ENCODE measurements at regions not wholly inside any gene's neighbourhood (a gene's known extent, or its start where the extent isn't known, plus 50 kb on each side); places are given as distances from the start of the nearest gene placed in this dataset.

- no peak for DNase-seq (ENCODE audit: low spot score)
Measured at GRCh38 chr3:13690636-13691035, 141.7 kb downstream of the FBLN2 start.

GRCh38 chr3:13689373-13690260, 140.7 kb downstream of the FBLN2 start:
- no peak for DNase-seq (ENCODE audit: low spot score)

- DNase-seq (ENCODE audit: low spot score): no peak
Measured at GRCh38 chr3:13688824-13689223, 139.9 kb downstream of the FBLN2 start.

- DNase-seq (ENCODE audit: low spot score): no peak
Measured at GRCh38 chr3:13688034-13688433, 139.1 kb downstream of the FBLN2 start.

Measured in mesenteric fat pad (tissue), 1 donor.